AG04450 (cell line): ENCODE measurements at regions not wholly inside any gene's neighbourhood (a gene's known extent, or its start where the extent isn't known, plus 50 kb on each side); places are given as distances from the start of the nearest gene placed in this dataset.

Source experiments
- CTCF ChIA-PET: fragments of 300-600, 350-600 bp; formaldehyde crosslinking; extraction: SDS; loops from one replicate; lab custom pipeline; 2022; ENCODE audit warnings: antibody characterized with exemption, inconsistent platforms; lab: Charles Lee
- POLR2A ChIA-PET: fragments of 350-600 bp; formaldehyde crosslinking; extraction: SDS; loops from one replicate; lab custom pipeline; 2021; ENCODE audit warnings: antibody characterized with exemption, inconsistent platforms; lab: Yijun Ruan, JAX
- DNase-seq: peaks from one replicate; pipeline ENCODE4 v3.0.0-alpha.2; 2011; ENCODE audit warnings: low read depth, low spot score
- H3K27ac ChIP-seq: one replicate; pipeline ENCODE4 v1.5.1; 2012; ENCODE audit warnings: low read depth, low read length, control low read depth
- H3K27me3 ChIP-seq: one replicate; pipeline ENCODE4 v1.6.0; 2012; ENCODE audit warnings: low read length; ENCODE audit not compliant: control insufficient read depth, insufficient read depth
- H3K4me3 ChIP-seq: 2 replicates; pipeline ENCODE4 v1.5.1; 2011; ENCODE audit warnings: mild to moderate bottlenecking, low read depth, low read length, control low read depth
- H3K9me3 ChIP-seq: 2 replicates; pipeline ENCODE4 v1.5.1; 2012; ENCODE audit warnings: low read length; ENCODE audit not compliant: control insufficient read depth, insufficient read depth
- CTCF ChIP-seq: IDR thresholded peaks from 2 replicates; pipeline ENCODE4 v1.5.1; 2011; ENCODE audit warnings: low read depth, low read length, control low read depth, inconsistent platforms

- POLR2A ChIA-PET = no interaction called here
- DNase-seq = no peak
- TF ChIP-seq CTCF = no peak
- Histone ChIP-seq H3K27ac (no peak overlapping the region), H3K9me3 (peaks cover 97% of the 10 kb centered on the region), H3K4me3 (no peak overlapping the region), H3K27me3 (no peaks in the 10 kb centered on the region)
- CTCF ChIA-PET = no interaction called here
These were observed 1071.2 kb downstream of the BRD1 start for GRCh38 chr22:48756146-48757111.

- Histone ChIP-seq H3K27me3 (no peaks in the 10 kb centered on the region), H3K27ac (no peak overlapping the region), H3K9me3 (peaks cover 98% of the 10 kb centered on the region), H3K4me3 (no peak overlapping the region)
- CTCF ChIA-PET = no interaction called here
- TF ChIP-seq CTCF = no peak
- DNase-seq = no peak
- POLR2A ChIA-PET = no interaction called here
These were observed 1072.4 kb downstream of the BRD1 start for GRCh38 chr22:48755059-48755949.

GRCh38 chr22:48754611-48755058 is 1073.0 kb downstream of the BRD1 start:
- Histone ChIP-seq H3K9me3 (peaks cover 98% of the 10 kb centered on the region), H3K27ac (no peak overlapping the region), H3K27me3 (no peaks in the 10 kb centered on the region), H3K4me3 (no peak overlapping the region)
- no peak for TF ChIP-seq CTCF
- ChIA-PET POLR2A (no interaction called here), CTCF (no interaction called here)
- no peak for DNase-seq

GRCh38 chr22:48753752-48754517 is 1073.7 kb downstream of the BRD1 start:
- no peak for DNase-seq
- POLR2A ChIA-PET = no interaction called here
- no peak for TF ChIP-seq CTCF
- no peaks in the 10 kb centered on the region for H3K27me3 ChIP-seq
- no peak overlapping the region for H3K4me3 ChIP-seq
- H3K9me3 ChIP-seq = peaks cover 98% of the 10 kb centered on the region
- CTCF ChIA-PET = no interaction called here
- H3K27ac ChIP-seq = no peak overlapping the region
